ENCODE measurements at regions not wholly inside any gene's neighbourhood (a gene's known extent, or its start where the extent isn't known, plus 50 kb on each side); places are given as distances from the start of the nearest gene placed in this dataset.

DNA sequence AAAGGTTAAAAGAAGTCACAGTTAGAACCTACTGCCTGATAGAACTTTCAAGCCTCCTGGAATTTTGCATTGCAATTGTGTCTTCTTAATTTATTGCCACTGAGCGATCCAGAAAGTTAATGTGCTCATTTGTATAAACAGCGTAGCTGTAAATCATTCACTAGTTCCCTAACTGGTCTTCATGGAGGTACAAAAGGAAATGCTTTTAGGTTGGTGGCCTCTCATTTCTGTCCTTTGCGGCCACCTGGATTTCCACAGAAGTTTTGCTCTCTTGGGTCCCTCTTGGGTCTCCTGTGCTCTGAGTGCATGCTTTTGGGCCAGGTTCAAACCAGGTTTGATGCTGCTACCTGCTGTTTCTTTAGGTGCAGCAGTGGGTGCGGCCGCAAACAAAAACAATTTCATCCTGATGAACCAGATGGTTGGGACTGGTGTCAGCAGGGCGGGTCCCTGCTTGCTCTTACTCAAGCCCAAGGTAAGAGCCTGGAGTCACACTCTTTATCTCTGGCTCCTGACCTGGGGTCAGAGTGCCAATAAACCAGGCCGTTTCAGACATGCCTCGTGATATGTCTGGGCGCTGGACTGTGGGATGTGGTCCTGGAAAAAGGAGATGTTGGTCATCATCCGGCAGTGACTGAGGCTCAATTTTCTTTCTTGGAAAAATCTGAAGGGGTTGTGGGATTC, 270.1 kb downstream of the PTTG2 start:
- in situ Hi-C loops (cut with HindIII; ENCODE audit: low sequenced_read_pairs) = no loop called here

DNA sequence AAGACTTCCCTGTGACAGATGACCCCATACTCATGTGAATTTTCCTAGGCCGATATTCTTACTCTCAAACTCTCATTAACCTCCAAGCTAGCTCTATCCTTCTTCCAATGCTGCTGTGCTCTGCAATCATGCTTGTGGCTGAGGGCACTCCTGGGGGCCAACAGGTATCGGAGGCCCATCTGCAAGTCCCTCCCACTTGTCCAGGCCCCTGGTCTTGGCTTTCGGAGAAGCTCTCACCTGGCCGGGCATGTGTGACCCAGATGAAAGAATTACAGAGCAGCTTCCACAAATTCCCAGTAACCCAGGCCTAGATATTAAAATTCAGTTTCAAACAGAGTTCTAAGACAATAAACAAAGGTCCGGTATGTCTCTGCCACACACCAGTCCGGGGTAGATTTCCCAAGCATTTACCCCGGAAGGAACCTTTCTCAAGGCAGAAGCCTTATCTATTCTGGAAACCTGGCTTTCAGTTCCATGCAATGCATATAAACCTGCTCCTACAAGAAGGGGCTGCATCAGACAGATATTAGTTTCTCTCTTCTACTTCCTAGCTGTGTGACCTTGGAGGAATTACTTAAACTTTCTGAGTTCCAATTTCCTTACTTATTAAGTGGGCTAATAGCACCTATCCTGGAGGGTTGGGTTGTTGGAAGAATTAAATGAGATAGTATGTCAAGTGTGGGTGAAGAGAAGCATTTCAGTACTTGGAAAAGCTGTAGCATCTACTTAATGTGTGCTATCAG, 270.8 kb downstream of the PTTG2 start:
- in situ Hi-C loops (cut with HindIII; ENCODE audit: low sequenced_read_pairs) = no loop called here

DNA sequence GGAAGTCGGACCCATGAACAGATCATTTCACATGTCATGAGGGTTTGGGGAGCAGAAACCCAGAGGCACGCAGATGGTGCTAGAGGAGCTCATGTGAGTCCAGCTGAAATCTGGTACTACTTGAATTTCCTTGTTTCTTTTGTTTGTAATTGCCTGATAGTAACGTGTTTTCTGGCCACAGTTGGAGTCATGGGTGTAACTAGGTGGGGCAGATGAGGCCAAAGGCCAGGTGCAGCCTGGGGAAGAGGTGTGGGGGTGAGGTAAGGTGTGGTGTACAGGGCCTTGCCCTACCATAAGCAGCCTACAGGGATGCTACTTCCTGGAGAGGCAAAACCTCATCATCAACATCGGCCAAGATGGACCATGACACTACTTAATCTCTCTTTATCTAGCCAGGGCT, 271.4 kb downstream of the PTTG2 start:
- in situ Hi-C loops (cut with HindIII; ENCODE audit: low sequenced_read_pairs) = no loop called here

DNA sequence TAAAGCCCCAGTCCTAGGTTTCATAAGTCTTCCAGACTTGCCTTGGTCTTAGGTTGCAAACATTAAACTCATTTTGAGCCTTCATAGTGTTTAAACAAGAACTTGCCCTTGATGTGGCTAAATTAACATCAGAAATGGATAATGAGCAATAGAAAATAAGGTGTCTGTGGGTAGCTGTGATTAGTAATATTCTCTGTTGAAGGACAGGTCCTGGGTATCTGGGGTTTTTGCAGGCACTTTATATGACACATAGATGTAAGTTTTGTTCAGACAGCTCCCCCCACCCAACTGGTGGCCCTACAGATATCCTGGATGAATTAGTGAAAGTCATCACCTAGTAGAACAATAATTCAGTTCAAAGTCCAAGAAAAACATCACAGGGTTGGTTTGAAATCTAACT, 272.5 kb downstream of the PTTG2 start:
- in situ Hi-C loops (cut with HindIII; ENCODE audit: low sequenced_read_pairs) = no loop called here

DNA sequence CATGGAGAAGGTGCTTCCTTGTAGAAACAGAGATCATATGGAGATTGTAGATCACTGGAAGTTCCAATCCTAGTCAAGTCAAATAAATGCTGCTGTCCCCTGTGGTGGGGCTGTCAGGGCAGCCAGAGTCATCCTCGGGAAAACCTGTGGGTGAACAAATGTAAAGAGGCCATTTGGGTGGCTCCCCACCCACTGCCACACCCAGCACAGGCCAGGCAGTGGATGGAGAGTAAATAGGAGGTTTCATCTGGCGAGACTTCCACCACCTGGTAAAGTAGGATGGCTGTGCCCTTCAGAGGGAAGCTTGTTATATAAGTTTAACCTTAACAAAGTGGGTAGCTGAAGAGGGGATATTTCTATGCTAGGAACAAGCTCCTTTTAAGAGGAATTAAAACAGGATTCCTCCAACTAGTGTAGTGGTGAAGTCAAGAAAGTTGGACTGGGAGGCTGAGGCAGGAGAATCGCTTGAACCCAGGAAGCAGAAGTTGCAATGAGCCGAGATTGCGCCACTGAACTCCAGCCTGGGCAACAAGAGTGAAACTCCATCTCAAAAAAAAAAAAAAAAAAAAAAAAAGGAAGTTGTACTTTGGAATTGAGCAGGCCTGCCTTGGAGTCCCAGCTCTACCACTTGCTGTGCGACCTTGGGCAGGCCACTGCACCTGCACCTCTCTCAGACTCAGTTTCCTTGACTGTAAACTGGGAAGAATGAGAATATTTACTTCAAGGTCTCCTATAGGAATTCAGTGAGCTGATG, 273.7 kb downstream of the PTTG2 start:
- in situ Hi-C loops (cut with HindIII; ENCODE audit: low sequenced_read_pairs) = no loop called here

DNA sequence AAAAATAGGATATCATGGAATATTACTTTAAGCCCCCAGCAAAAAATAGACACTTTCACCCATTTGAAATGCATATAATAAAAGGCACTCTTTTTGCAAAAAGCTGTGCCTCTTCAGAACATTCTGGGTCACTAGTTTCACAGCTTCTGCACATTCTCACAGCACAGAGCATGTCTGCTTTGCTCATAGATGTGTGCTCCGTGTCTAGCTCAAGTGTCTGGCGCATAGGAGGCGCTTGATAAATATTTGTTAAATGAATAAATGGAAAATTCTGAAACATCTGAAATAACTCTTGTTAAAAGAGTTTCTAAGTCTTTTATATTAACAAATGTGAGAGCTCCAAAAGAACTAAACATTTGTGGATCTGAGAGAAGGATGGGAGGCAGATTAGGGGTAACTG, 275.2 kb downstream of the PTTG2 start:
- in situ Hi-C loops (cut with HindIII; ENCODE audit: low sequenced_read_pairs) = no loop called here

DNA sequence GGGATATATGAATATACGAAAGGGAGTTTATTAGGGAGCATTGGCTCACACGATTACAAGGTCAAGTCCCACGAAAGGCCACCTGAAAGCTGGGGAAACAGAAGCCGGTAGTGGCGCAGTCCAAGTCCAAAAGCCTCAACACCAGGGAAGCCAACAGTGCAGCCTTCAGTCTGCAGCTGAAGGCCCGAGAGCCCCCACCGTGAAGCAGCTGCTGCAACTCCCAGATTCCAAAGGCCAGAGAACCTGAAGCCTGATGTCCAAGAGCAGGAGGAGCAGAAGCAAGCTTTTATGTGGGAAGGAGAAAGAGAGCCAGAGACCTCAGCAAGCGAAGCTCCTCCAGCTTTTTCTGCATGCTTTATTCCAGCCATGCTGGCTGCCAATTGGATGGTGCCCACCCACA, 275.8 kb downstream of the PTTG2 start:
- in situ Hi-C loops (cut with HindIII; ENCODE audit: low sequenced_read_pairs) = no loop called here

DNA sequence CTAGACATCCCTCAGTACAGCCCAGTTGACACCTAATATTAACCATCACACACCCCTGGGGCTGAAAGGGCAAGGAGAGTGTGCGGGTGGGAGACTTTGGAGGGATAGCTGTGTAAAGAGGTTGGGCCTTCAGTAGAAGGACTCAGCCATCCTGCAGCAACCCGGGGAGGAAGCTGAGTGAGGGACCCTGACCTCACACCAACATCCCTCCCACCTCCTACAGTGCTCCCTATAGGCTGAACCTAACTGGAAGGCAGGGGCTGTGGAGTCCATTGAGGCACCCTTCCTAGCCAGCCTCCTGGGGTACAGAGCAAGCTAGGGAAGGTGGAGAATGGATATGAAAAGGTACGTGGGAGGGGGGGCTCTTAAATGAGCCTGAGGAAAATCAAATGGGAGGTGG, 276.3 kb downstream of the PTTG2 start:
- in situ Hi-C loops (cut with HindIII; ENCODE audit: low sequenced_read_pairs) = no loop called here

DNA sequence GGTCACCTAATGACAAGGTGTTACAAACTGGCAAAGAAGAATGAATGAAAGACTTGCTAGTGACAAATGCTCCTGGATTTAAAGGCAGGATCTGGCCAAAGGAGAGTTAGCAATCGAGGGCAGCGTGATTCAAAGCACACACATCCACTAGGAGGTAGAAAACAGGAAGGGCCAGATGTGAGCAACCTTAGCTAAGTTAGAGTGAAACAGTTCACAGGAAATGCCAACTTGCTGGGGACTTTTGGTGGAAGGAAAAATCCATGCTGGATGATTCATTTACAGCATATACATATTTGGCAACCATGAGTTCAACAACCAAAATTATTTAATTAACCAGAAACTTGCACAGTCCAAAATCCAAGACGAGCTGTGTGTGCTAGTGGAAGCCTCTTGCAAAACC, 276.9 kb downstream of the PTTG2 start:
- in situ Hi-C loops (cut with HindIII; ENCODE audit: low sequenced_read_pairs) = no loop called here

DNA sequence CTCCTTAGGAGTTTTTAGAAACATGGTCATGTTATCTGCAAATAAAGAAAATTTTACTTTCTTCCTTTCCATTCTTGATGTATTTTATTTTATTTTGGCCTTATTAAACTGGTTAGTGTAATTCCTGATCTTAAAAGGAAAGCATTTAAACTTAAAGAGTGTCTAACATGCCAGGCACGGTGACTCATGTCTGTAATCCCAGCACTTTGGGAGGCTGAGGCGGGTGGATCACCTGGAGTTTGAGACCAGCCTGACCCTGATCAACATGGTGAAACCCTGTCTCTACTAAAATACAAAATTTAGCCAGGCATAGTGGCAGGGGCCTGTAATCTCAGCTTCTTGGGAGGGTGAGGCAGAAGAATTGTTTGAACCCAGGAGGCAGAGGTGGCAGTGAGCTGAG, 281.3 kb downstream of the PTTG2 start:
- in situ Hi-C loops (cut with HindIII; ENCODE audit: low sequenced_read_pairs) = no loop called here

DNA sequence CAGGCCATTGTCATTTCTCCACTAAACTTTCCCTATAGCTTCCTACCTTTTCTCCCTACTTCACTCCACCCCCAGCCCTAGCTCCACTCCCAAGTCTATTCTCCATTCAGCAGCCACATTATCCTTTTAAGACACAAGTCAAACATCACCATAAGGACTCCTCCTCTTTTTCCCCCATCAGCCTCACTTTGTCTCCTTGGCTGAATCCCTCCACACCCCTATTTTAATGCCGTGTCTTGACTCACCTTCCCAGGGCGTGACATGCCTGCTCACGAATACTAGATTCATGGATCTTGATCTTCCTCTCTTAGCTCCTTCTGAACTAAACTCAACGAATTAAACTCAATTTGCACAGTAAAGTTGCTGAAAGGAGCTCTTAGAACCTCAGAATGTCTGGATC, 281.9 kb downstream of the PTTG2 start:
- in situ Hi-C loops (cut with HindIII; ENCODE audit: low sequenced_read_pairs) = no loop called here

DNA sequence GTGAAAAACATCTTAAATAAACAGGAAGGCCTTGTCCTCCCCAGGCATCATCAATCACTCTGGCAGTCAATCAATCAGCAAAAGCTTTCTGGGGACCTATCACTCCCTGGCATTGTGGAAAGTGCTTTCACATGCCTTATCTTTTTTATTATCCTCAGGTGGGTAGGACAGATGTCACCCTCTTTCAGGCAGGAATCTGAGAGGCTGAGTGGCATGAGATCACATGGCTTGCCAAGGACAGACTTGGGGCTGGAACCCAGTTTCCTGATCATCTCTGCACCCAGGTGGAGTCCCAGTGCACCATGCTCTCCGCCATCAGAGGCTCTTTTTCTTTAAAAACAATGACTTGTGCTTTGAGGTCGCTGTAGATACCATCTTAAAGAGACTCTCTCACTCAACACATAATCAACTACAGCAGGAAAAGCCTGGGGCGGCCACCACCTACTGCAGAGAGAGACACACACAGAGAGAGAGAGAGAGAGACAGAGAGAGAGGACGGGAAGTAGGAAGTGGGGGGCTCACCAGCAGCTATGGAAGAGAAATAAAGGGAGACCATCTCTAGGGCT, 282.7 kb downstream of the PTTG2 start:
- in situ Hi-C loops (cut with HindIII; ENCODE audit: low sequenced_read_pairs) = no loop called here

DNA sequence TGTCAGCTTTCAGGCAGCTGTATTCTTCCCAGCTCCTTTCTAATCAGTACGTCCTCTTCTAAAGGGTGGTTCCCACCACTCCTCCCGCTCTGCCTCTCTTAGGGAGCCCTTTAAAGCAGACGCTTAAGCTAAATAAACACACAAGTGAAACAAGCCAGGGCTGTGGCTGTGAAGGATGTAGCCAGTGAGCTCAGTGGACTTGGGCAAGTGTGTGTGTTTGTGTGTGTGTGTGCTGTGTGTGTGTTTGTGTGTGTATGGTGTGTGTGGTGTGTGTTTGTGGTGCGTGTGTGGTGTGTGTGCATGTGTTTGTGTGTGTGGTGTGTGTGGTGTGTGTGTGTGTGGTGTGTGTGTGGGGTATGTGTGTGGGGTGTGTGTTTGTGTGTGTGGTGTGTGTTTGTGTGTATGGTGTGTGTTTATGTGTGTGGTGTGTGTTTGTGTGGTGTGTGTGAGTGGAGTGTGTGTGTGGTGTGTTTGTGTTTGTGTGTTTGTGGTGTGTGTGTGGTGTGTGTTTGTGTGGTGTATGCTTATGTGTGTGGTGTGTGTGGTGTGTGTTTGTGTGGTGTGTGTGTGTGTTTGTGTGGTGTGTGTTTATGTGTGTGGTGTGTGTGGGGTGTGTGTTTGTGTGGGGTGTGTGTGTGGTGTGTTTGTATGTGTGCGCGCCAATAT, 283.3 kb downstream of the PTTG2 start:
- in situ Hi-C loops (cut with HindIII; ENCODE audit: low sequenced_read_pairs) = no loop called here

DNA sequence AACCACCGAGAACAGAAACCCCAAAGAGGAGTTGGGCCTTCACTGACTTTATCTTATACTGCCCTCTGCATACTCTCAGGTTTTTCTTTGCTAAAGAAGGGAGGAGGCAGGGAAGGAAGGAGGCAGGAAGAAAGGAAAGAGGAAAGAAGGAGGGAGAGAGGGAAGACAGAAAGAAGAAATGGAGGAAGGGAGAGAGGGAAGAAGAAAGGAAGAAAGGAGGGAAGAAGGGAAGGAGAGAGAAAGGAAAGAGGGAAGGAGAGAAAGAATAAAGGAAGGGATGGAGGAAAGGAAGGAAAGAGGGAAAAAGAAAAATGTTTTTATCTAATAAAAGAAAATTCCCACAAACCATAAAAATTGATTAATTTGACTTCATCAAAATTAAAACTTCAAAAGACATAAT, 294.6 kb downstream of the PTTG2 start:
- in situ Hi-C loops (cut with HindIII; ENCODE audit: low sequenced_read_pairs) = no loop called here

DNA sequence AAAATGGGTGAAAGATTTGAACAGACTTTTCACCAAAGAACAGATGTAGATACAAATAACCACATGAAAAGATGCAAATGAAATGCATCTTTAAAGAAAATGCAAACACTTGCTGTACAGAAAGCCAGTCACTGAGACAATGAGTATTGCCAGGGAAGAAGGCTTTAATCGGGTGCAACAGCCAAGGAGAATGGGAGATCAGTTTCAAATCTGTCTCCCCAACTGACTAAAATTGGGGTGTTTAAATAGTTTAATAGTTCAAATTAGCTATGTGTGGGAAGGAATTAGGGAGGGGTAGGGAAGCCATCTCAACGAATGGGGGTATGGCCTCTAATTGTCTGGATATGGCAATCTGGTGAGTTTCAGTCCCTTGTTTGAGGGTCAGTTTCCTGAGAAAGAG, 295.4 kb downstream of the PTTG2 start:
- in situ Hi-C loops (cut with HindIII; ENCODE audit: low sequenced_read_pairs) = no loop called here

DNA sequence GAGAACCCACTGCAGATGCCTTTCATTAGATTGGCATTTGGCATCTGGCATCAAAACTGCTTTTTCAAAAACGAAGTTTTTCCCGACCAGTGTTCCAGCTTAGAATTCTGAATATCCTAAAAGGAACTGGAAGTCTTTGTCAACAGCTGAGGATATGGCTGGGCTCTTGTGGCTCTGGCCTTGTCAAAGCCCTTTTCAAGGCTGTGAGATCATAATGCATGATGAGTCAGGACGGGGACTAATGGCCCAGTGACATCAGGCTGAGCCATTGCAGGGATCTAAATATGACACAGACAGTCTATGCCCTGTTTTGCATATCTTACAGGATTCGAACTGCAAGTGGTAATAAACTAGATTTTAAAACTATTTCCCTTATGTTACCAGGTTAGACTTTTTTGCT, 306.4 kb downstream of the PTTG2 start:
- in situ Hi-C loops (cut with HindIII; ENCODE audit: low sequenced_read_pairs) = no loop called here

DNA sequence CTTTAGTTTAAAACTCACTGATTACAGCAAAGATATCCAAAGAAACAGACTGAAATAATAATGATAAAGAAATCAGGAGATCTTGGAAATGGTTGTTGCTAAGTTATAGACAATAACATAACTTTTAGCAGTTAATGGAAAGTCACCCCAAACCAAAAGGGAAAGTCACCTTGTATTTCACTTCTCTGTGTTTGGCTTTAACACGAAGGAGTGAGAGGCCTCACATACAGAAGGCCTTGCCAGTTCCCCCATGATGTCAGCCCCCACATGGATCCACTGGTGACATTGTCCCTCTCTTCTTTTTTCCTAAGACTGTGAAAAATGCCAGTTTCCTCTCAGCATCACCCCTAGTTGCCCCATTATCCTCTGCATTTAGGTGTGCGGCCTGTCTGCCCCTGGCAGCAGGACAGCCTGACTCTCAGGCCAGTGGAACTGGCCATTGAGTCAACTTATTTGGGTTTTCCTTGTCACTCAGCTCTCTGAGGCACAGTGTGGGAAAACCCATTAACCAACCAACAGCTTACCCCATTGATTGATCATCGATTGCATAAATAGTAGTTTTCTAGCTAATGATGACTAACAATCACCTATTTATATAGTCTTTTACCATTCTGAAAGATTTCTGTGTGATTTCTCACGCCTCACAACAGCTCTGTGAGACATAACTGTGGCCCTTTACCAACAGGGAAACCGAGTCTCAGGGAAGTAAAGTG, 308.1 kb downstream of the PTTG2 start:
- in situ Hi-C loops (cut with HindIII; ENCODE audit: low sequenced_read_pairs) = no loop called here

DNA sequence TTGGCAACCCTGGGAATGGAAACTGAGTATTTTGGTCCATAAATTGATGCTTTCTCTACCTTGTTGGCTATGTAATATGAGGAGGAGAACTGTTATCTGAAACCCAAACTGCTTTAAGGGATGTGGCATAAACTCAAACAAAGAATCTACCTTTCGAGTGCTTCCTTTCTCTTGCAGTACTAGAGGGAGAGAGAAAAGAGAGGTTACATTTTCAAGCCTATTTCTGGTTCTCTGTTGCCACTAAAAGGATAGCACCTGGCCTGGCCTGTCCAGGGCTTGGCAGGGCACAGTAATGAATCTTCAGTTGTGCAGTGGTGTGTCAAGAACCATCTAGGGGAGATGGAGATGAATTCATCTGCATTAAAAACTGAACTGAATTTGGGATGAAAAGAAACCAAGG, 308.6 kb downstream of the PTTG2 start:
- in situ Hi-C loops (cut with HindIII; ENCODE audit: low sequenced_read_pairs) = no loop called here

DNA sequence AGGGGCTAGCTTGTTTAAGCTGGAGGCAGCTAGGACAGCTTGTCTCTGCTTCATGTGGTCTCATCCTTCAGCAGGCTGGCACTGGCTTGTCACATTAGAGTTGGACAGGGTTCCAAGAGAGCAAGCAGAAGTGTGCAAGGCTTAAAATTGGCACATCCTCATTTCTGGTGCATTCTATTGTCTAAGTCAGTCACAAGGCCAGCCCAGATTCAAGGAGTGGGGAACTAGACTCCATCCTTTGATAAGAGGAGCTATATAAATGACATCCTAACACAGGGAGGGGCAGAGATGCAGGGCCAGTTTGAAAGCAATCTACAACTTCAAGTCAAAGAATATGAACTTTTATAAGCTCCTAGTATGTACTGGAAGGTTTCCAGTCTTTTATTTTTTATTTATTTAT, 313.2 kb downstream of the PTTG2 start:
- in situ Hi-C loops (cut with HindIII; ENCODE audit: low sequenced_read_pairs) = no loop called here

DNA sequence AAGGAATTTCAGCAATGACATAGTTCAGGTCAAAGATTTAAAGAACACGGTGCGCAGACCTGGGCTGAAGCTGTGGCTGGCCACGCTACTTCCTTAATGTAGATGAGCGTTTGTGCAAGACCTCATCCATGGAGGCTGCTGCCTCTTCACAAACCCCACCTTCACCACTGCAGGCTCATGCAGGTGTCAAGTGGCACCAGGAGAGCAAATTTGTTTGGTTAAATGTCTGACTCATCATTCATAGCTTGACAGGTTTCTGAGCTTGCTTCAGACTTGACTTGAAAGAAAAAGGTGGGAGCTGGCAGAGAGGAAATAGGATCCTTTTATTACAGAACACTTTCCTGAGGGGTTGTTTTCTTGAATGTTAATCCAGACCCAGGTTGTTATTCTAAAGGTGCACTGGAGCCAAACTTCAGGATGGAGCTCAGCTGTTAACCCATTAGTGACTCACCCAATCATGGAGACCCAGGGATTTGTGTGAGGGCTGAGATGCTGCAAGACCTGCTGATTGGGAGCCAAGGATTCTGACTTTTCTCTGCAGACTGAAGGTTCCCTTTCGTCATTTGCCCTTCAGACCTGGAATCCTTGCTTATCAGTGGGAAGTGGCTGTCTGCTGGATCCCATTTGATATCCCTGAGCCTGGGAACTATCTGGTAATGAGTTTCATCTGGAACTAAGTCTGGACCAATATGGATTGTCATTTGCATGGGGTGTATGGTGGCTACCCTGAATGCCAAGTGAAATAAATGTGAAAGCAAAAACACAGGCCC, 315.3 kb downstream of the PTTG2 start:
- in situ Hi-C loops (cut with HindIII; ENCODE audit: low sequenced_read_pairs) = no loop called here

All from DLD1 (cell line).